Loucy (cell line): ENCODE measurements at regions not wholly inside any gene's neighbourhood (a gene's known extent, or its start where the extent isn't known, plus 50 kb on each side); places are given as distances from the start of the nearest gene placed in this dataset.

Source experiments
- H2AFZ ChIP-seq: fragments of 200-600 bp; sonication (generic); 2 replicates; pipeline ENCODE4 v1.6.0; 2016; ENCODE audit warnings: antibody characterized with exemption, mild to moderate bottlenecking, low read length, moderate library complexity
- H3F3A ChIP-seq: fragments of 200-600 bp; 2 replicates; pipeline ENCODE4 v1.6.0; 2016; ENCODE audit warnings: antibody characterized with exemption, low read depth, mild to moderate bottlenecking
- H3K27me3 ChIP-seq: fragments of 200-600 bp; sonication (generic); 2 replicates; pipeline ENCODE4 v1.6.1; 2014; ENCODE audit warnings: low read length, mild to moderate bottlenecking; ENCODE audit not compliant: insufficient read depth, poor library complexity, severe bottlenecking
- H3K36me3 ChIP-seq: fragments of 200-600 bp; sonication (generic); 2 replicates; pipeline ENCODE4 v1.6.1; 2016; ENCODE audit warnings: low read length; ENCODE audit not compliant: insufficient read depth
- H3K4me1 ChIP-seq: fragments of 200-600 bp; sonication (generic); 2 replicates; pipeline ENCODE4 v1.5.1; 2014; ENCODE audit warnings: low read length, mild to moderate bottlenecking; ENCODE audit not compliant: insufficient read depth, poor library complexity, severe bottlenecking
- H3K4me2 ChIP-seq: fragments of 200-600 bp; sonication (generic); 2 replicates; pipeline ENCODE4 v1.6.0; 2014; ENCODE audit warnings: antibody characterized with exemption, low read length, low read depth, mild to moderate bottlenecking; ENCODE audit not compliant: poor library complexity, severe bottlenecking
- H3K4me3 ChIP-seq: fragments of 200-600 bp; sonication (generic); 2 replicates; pipeline ENCODE4 v1.5.1; 2014; ENCODE audit warnings: low read length, mild to moderate bottlenecking, mixed read lengths; ENCODE audit not compliant: poor library complexity, severe bottlenecking
- H3K79me2 ChIP-seq: fragments of 200-600 bp; sonication (generic); 2 replicates; pipeline ENCODE4 v1.6.1; 2014; ENCODE audit warnings: low read length; ENCODE audit not compliant: insufficient read depth
- H3K9ac ChIP-seq: fragments of 200-600 bp; sonication (generic); 2 replicates; pipeline ENCODE4 v1.6.0; 2014; ENCODE audit warnings: mild to moderate bottlenecking, low read depth, low read length, moderate library complexity; ENCODE audit not compliant: poor library complexity, severe bottlenecking
- H3K9me2 ChIP-seq: fragments of 200-600 bp; sonication (generic); replicated peaks from 2 replicates; pipeline ENCODE4 v1.6.1; 2016; ENCODE audit warnings: low read depth, low read length, mixed read lengths
- H3K9me3 ChIP-seq: fragments of 200-600 bp; sonication (generic); 2 replicates; pipeline ENCODE4 v1.6.1; 2014; ENCODE audit warnings: mild to moderate bottlenecking, antibody characterized with exemption, low read length, low read depth; ENCODE audit not compliant: insufficient read depth
- H4K20me1 ChIP-seq: fragments of 200-600 bp; sonication (generic); 2 replicates; pipeline ENCODE4 v1.6.0; 2014; ENCODE audit warnings: antibody characterized with exemption, low read length, mild to moderate bottlenecking; ENCODE audit not compliant: insufficient read depth, poor library complexity, severe bottlenecking
- EZH2phosphoT487 ChIP-seq: fragments of 200-600 bp; IDR thresholded peaks from 2 replicates; pipeline ENCODE4 v1.6.1; 2018; ENCODE audit warnings: antibody characterized with exemption, mild to moderate bottlenecking, moderate library complexity, borderline replicate concordance
- TF ChIP-seq, protein P1 (sequence below): fragments of 200-600 bp; sonication (generic); conservative IDR thresholded peaks from 2 replicates; pipeline ENCODE4 v1.5.1; 2014; ENCODE audit warnings: mild to moderate bottlenecking, antibody characterized with exemption, low read length

GRCh38 chr5:124596595-124597421 is 149.6 kb downstream of the ZNF608 start:
- H3K36me3 ChIP-seq = no peaks in the 10 kb centered on the region
- H3K9ac ChIP-seq = no peak overlapping the region
- no peaks in the 10 kb centered on the region for H3K79me2 ChIP-seq
- no peaks in the 10 kb centered on the region for H3K27me3 ChIP-seq
- TF ChIP-seq EZH2phosphoT487 = no peak
- TF ChIP-seq, protein P1, sequence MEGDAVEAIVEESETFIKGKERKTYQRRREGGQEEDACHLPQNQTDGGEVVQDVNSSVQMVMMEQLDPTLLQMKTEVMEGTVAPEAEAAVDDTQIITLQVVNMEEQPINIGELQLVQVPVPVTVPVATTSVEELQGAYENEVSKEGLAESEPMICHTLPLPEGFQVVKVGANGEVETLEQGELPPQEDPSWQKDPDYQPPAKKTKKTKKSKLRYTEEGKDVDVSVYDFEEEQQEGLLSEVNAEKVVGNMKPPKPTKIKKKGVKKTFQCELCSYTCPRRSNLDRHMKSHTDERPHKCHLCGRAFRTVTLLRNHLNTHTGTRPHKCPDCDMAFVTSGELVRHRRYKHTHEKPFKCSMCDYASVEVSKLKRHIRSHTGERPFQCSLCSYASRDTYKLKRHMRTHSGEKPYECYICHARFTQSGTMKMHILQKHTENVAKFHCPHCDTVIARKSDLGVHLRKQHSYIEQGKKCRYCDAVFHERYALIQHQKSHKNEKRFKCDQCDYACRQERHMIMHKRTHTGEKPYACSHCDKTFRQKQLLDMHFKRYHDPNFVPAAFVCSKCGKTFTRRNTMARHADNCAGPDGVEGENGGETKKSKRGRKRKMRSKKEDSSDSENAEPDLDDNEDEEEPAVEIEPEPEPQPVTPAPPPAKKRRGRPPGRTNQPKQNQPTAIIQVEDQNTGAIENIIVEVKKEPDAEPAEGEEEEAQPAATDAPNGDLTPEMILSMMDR = no peak
- no peaks in the 10 kb centered on the region for H3F3A ChIP-seq
- no peak overlapping the region for H2AFZ ChIP-seq
- no peaks in the 10 kb centered on the region for H3K9me2 ChIP-seq
- H3K4me1 ChIP-seq = peaks cover 6% of the 10 kb centered on the region
- H3K4me3 ChIP-seq = no peak overlapping the region
- no peaks in the 10 kb centered on the region for H4K20me1 ChIP-seq
- H3K4me2 ChIP-seq = no peak overlapping the region
- no peaks in the 10 kb centered on the region for H3K9me3 ChIP-seq

- Histone ChIP-seq H3K4me2 (no peak overlapping the region), H2AFZ (no peak overlapping the region), H3K36me3 (no peaks in the 10 kb centered on the region), H3F3A (no peaks in the 10 kb centered on the region), H3K4me1 (no peaks in the 10 kb centered on the region), H3K4me3 (no peak overlapping the region), H3K79me2 (no peaks in the 10 kb centered on the region), H3K27me3 (no peaks in the 10 kb centered on the region), H3K9me2 (no peaks in the 10 kb centered on the region), H3K9ac (no peak overlapping the region), H4K20me1 (no peaks in the 10 kb centered on the region), H3K9me3 (no peaks in the 10 kb centered on the region)
- TF ChIP-seq, protein P1 = no peak
- TF ChIP-seq EZH2phosphoT487 = no peak
Measured at GRCh38 chr5:124593952-124594351, 152.5 kb downstream of the ZNF608 start.

DNA sequence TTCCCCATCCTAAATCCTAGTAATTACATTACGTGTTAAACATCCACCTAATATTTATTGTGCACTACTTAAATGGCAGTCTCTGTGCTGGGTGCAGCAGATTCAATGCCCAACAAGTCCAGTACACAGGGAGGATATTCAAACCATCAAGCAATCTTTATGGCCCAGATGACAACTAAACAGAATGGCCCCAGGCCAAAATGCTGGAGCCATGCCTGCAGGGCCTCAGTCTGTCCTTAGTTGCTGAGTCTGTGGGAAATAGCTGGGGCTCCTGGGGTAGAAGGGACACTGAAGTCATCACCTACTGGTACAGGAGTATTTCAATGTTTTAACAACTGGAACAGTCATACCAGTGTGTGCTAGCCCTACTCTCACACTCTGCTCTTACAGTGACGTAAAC is 153.5 kb downstream of the ZNF608 start:
- no peak for TF ChIP-seq EZH2phosphoT487
- Histone ChIP-seq H3K9me3 (no peaks in the 10 kb centered on the region), H3K4me3 (no peak overlapping the region), H3F3A (no peaks in the 10 kb centered on the region), H3K79me2 (no peaks in the 10 kb centered on the region), H3K9ac (no peak overlapping the region), H3K4me2 (no peak overlapping the region), H4K20me1 (no peaks in the 10 kb centered on the region), H3K27me3 (no peaks in the 10 kb centered on the region), H3K9me2 (no peaks in the 10 kb centered on the region), H2AFZ (no peak overlapping the region), H3K4me1 (no peaks in the 10 kb centered on the region), H3K36me3 (no peaks in the 10 kb centered on the region)

DNA sequence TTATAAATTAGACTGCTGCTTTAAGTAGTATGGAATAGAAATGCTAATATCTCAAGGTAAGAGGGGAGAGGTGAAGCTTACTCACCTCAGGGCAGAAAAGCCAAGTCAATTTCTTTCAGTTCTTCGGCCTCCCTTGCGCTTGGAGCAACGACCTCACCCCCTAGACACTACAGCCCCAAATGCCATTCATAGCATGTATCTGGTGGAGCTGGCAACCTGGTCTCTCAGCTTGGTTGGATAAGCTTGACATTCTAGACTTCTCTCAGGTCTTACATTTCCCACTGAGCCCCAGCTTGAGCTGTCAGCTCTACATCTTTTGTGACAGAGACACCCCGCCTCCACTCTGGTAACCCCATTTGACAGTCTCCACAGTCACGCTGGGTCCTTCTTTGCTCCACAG is 154.9 kb downstream of the ZNF608 start:
- Histone ChIP-seq H3F3A (no peaks in the 10 kb centered on the region), H2AFZ (no peak overlapping the region), H3K4me3 (no peak overlapping the region), H3K4me2 (no peak overlapping the region), H4K20me1 (no peaks in the 10 kb centered on the region), H3K27me3 (no peaks in the 10 kb centered on the region), H3K9ac (no peak overlapping the region), H3K79me2 (no peaks in the 10 kb centered on the region), H3K4me1 (no peaks in the 10 kb centered on the region), H3K36me3 (no peaks in the 10 kb centered on the region), H3K9me2 (no peaks in the 10 kb centered on the region), H3K9me3 (no peaks in the 10 kb centered on the region)
- TF ChIP-seq, protein P1 = no peak
- TF ChIP-seq EZH2phosphoT487 = no peak
